ENCODE measurements at regions not wholly inside any gene's neighbourhood (a gene's known extent, or its start where the extent isn't known, plus 50 kb on each side); places are given as distances from the start of the nearest gene placed in this dataset.

DNA sequence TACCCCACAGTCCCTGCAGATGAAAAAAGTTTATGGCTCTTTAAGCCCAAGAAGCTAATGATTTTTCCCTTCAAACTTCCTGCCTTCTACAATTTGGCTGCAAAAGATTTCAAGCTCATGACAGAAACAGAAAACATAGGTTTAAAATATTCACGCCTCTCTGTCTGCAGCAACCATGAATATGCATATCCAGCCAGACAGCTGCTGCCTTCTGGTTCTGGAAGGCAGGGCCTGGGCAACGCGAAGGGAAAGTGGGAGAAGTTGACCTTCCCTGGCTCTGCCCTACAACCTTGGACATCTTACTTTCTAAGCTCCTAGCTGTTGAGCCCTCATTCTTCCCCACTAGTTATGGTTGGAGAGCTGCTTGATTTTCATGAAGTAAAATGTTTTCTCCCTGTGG, 64.8 kb upstream of the CLINT1 start:
- no peak for DNase-seq

DNA sequence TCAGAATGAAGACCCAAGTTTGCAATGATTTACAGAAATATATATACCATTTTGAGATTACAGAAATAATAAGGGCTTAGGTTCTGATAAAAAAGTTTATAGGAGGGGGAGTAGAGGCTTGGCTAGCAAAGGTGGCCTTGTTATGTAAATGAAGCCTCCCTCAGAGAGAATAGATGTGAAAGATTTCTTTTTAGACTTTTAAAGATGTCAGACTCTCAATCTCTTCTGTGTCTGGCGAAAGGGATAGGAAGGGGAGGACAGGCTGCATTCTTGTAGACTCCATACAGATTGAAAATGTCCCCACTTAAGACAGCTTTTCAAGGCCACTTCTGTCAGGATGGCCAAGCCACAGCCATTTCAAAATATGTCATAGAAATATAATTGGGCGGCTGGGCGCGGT, 63.1 kb upstream of the CLINT1 start:
- no peak for DNase-seq

DNA sequence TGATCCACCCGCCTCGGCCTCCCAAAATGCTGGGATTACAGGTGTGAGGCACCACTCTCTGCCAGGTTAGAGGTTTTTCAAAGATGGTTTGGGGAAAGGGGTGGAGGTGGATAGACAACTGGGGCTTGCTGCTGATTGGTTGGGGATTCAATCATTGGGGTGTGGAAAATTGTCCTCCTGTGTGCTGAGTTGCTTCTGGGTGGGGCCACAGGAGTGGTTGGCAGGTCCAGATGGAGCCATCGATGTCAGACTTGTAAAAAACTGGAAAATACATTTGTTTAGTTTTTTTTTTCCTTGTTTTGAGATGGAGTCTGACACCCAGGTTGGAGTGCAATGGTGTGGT, 61.9 kb upstream of the CLINT1 start:
- no peak for DNase-seq

DNA sequence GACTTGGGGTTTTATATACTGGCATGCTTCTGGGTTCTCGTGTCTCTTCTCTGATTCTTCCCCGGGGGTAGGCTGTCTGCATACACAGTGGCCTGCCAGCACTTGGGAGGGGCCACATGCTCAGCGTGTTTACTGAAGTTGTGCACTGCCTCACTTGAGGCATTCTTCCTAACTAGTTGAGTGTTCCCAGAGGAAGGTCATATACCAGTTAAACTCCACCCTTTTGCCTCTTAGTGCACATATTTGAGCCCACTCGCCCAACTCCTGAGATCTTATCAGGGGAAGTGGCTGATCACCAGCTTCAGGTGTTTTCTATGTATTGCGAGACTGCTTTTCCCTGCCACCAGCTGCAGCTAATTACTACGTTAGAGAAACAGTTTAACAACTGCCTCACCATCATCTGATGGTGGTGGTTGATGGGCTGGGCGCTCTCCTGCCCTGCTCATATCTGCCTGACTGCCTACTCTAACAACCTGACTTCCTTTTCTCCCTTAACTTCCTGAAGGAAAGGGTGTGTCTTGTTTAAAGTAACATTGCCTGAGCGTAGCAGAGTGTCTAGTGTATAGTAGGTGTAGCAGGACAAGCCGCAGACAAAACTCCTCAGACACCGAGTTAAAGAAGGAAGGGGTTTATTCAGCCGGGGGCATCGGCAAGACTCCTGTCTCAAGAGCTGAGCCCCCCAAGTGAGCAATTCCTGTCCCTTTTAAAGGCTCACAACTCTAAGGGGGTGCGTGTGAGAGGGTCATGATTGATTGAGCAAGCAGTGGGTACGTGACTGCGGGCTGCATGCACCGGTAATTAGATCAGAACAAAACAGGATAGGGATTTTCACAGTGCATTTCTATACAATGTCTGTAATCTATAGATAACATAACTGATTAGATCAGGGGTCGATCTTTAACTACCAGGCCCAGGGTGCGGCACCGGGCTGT, 60.1 kb upstream of the CLINT1 start:
- DNase-seq = no peak

DNA sequence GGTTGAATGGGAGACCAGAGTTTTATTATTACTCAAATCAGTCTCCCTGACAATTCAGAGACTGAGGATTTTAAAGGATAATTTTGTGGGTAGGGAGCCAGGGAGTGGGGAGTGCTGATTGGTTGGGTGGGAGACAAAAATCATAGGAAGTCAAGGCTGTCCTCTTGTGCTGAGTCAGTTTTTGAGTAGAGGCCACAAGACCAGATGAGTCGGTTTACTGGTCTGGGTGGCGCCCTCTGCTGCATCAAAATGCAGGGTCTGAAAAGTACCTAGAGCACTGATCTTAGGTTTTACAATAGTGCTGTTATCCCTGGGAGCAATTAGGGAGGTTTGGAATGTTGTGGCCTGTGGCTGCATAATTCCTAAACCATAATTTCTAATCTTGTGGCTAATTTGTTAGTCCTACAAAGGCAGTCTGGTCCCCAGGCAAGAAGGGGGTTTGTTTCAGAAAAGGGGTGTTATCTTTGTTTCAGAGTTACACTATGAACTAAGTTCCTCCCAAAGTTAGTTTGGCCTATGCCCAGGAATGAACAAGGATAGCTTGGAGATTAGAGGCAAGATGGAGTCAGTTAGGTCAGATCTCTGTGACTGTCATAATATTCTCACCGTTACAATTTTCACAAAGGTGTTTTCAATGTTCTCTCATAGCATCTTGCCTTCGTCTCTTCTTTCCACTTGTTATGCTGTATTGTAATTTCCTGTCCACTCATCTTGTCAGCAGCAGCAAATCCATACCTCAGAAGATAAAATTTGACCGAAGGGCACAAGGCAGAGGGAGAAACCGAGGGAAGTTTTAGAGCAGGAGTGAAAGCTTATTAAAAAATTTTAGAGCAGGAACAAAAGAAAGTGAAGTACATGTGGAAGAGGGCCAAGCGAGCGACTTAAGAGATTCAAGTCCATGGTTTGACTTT, 59.2 kb upstream of the CLINT1 start:
- no peak for DNase-seq

DNA sequence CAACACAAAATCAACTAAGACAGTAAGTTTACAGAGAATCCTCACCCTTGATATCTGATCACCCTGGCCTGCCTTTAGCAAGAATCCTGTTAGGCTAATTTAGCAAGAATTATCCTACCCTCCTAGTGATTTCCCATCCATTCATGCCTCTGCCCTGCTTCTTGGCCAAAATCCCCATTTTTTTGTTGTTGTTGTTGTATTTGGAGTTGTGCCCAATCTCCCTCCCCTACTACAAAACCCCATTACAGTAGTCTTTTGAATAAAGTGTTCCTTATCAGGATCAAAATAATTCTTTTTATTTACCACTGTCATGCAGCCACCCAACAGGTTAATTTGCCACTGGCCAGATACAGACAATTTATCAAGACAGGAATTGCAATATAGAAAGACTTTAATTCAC, 58.5 kb upstream of the CLINT1 start:
- DNase-seq = no peak

DNA sequence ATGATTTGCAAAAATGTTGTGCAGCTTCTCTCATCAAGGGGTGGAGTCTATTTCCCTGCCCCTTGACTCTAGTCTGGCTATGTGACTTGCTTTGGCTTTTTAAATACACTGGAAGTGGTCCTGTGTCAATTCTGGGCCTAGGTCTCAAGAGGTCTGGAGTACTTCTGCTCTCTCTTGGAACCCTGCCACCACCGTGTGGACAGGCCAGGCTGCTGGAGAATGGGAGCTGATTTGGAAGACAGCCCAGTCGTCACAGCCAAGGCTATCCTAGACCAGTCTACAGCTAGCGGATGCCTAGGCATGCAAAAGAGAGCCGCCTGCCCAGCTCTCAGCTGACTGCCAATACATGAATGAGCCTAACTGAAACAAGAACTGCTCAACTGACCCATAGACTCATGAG, 56.7 kb upstream of the CLINT1 start:
- no peak for DNase-seq

DNA sequence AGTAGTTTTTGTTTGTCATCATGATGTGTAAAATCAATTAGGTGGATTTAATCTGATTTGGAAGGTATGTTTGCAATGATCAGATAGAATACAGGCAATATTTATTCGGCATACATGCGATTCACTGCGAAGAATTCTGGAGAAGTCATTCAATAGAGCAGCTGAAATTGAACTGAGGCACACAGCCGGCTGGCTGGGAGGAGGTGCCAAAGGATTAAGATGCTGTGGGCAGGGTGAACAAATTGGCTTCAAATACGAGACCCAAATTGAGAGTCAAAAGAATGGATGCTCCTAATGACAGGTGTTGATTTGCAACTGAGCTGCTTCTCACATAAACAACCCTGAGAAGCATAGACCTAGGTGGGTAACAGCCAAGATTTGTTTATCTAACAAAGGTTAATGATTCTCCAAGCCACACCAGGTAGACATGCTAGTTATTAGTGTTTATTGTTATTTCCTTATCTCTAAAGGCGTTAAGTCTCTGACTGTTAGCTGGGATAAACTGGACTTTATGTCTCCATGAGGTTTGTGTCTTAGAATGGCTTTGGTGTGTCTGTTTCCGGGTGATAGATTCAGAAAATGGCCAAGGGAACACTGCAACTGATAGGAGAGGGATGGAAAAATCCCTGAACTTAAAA, 55.3 kb upstream of the CLINT1 start:
- DNase-seq = no peak

DNA sequence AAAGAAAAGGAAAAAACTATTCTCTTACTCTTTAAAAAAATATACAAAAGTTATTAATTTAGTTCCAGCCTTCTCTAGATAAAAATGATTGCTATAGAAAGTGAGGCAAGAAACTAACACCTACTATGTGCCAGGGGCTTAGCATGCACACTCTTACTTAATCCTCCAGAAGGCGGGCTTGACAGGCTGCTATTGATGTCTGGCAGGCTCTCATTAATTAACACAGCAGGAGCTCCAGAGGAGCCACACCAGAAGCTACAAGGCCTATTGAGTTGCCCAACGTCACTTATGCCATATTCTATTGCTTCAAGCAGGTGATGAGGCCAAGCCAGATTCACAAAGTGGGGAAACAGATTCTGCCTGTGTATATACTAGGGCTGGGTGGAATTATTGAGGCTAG, 54.6 kb upstream of the CLINT1 start:
- no peak for DNase-seq

DNA sequence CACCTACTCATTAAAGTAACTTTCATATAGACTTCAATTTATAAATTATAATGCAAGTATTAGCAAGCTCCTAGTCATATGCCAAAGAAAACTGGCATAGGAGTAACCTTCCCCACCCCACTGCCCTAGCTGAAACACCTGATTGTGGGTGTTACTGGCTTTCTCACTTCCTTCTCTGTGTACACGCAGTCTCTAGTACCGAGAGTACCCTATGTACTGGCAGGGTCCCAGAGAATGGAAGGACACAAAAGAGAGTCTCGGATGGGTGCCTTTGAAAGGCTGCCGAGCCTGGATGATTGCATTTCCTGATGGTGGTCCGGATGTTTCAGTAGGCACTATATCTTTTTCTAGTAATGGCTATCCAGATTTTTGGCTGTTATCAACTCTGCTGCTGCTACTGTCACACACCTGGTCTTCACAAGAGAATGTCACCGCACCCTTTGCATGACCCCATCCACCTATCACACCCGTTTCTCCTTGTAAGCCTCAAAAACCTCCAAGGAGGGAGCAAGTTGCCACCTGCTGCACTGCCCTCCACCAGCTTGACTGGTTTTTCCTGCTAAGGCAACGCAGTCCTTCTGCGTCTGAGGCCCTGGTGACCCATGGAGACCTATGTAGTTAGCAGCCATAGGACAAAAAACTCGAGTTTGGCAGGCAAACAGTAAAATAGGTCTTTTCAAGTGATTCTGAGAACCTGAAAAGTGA, 53.8 kb upstream of the CLINT1 start:
- DNase-seq = no peak

DNA sequence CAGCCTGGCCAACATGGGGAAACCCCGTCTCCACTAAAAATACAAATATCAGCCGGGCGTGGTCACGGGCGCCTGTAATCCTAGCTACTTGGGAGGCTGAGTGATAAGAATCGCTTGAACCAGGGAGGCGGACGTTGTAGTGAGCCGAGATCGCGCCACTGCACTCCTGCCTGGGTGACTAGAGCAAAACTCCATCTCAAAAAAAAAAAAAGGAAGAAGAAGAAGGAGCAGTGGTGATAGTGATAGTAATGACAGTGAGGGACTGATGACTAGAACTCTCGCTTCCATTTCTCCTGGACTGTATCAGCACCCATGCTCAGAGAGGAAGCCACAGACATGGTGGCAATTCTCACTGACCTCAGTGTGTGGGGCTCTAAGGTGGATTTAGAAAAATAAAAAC, 52.6 kb upstream of the CLINT1 start:
- DNase-seq = no peak
